Thyroid gland (tissue), 4 donors: ENCODE measurements at regions not wholly inside any gene's neighbourhood (a gene's known extent, or its start where the extent isn't known, plus 50 kb on each side); places are given as distances from the start of the nearest gene placed in this dataset.

Experiments
- POLR2A ChIP-seq, 2 donors: fragments of 450-650 bp; IDR thresholded peaks; one replicate each; pipeline ENCODE4 v1.6.1; 2017; ENCODE audit warnings: antibody characterized with exemption in 2 of 2, mild to moderate bottlenecking in 2 of 2, moderate library complexity in 1 of 2
- TF ChIP-seq, protein P1 (sequence below), 6 experiments: fragments of 200-600 bp in 3 of 6; fragments of 450-650 bp in 3 of 6; sonication (generic) in 3 of 6; IDR thresholded peaks; one replicate each; pipeline ENCODE4 v1.5.1; 2016 to 2019; ENCODE audit warnings: antibody characterized with exemption in 6 of 6, mild to moderate bottlenecking in 2 of 6, inconsistent platforms in 1 of 6, moderate library complexity in 1 of 6

- TF ChIP-seq, protein P1, sequence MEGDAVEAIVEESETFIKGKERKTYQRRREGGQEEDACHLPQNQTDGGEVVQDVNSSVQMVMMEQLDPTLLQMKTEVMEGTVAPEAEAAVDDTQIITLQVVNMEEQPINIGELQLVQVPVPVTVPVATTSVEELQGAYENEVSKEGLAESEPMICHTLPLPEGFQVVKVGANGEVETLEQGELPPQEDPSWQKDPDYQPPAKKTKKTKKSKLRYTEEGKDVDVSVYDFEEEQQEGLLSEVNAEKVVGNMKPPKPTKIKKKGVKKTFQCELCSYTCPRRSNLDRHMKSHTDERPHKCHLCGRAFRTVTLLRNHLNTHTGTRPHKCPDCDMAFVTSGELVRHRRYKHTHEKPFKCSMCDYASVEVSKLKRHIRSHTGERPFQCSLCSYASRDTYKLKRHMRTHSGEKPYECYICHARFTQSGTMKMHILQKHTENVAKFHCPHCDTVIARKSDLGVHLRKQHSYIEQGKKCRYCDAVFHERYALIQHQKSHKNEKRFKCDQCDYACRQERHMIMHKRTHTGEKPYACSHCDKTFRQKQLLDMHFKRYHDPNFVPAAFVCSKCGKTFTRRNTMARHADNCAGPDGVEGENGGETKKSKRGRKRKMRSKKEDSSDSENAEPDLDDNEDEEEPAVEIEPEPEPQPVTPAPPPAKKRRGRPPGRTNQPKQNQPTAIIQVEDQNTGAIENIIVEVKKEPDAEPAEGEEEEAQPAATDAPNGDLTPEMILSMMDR (IDR thresholded peaks at IDR 0.05), result no peak
- no peak for TF ChIP-seq POLR2A (IDR thresholded peaks at IDR 0.05)
These were observed 417.9 kb upstream of the ACTBL2 start for GRCh38 chr5:57900381-57900944.
